Esophagus muscularis mucosa (tissue), 3 donors: ENCODE measurements at regions not wholly inside any gene's neighbourhood (a gene's known extent, or its start where the extent isn't known, plus 50 kb on each side); places are given as distances from the start of the nearest gene placed in this dataset.

Experiments
- POLR2A ChIP-seq: fragments of 450-650 bp; IDR thresholded peaks from one replicate; pipeline ENCODE4 v1.6.1; 2017; ENCODE audit warnings: antibody characterized with exemption, moderate library complexity, mild to moderate bottlenecking, low read depth
- TF ChIP-seq, protein P1 (sequence below), 3 experiments: fragments of 200-600 bp in 2 of 3; fragments of 450-650 bp in 1 of 3; sonication (generic) in 2 of 3; IDR thresholded peaks; one replicate each; pipeline ENCODE4 v1.5.1; 2017 to 2019; ENCODE audit warnings: antibody characterized with exemption in 3 of 3, mild to moderate bottlenecking in 2 of 3, moderate library complexity in 1 of 3

DNA sequence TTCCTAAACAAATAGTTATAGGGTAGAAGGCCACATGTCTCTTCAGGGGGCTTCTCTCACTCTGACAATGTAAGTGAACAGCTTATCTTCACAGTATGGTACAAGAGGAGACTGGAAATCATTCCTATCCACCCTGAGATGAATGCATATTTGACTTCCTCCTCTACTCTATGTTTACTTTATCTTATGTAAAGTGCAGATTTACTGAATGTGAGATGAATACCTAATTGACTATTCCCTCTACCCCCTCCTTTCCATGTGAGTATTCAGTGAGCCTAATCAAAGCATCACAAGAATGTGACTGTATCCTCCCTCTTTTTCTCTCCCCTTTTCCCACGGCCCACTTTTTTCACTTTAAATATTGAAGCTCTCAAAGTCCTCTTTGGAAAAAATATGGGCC is 132.5 kb downstream of the BACH1 start:
- TF ChIP-seq, protein P1, sequence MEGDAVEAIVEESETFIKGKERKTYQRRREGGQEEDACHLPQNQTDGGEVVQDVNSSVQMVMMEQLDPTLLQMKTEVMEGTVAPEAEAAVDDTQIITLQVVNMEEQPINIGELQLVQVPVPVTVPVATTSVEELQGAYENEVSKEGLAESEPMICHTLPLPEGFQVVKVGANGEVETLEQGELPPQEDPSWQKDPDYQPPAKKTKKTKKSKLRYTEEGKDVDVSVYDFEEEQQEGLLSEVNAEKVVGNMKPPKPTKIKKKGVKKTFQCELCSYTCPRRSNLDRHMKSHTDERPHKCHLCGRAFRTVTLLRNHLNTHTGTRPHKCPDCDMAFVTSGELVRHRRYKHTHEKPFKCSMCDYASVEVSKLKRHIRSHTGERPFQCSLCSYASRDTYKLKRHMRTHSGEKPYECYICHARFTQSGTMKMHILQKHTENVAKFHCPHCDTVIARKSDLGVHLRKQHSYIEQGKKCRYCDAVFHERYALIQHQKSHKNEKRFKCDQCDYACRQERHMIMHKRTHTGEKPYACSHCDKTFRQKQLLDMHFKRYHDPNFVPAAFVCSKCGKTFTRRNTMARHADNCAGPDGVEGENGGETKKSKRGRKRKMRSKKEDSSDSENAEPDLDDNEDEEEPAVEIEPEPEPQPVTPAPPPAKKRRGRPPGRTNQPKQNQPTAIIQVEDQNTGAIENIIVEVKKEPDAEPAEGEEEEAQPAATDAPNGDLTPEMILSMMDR (IDR thresholded peaks at IDR 0.05): no peak
- TF ChIP-seq POLR2A: no peak
